ENCODE measurements at regions not wholly inside any gene's neighbourhood (a gene's known extent, or its start where the extent isn't known, plus 50 kb on each side); places are given as distances from the start of the nearest gene placed in this dataset.

DNA sequence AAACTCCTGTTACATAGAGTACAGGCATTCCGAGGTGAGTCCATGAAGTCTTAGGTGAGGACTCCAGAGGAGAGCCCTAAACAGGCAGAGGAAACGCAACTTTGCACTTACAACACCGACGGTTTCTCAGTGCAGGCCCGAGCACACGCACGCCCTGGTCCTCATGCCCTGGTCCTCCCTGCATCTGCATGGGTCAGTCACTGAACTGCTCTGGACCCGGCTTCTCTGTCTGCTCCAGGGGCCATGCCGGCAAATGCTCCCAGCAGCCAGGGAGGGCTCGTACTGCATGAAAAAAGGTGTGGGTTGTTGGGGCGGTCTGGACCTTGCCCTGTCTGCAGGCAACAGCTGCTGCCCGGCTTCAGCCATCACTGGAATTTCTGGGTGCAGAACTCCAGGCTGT lies 317.3 kb upstream of the SHH start:
- no peak for DNase-seq (ENCODE audit: low spot score)
- in situ Hi-C loops (cut with HindIII; ENCODE audit: low sequenced_read_pairs) = no loop called here

DNA sequence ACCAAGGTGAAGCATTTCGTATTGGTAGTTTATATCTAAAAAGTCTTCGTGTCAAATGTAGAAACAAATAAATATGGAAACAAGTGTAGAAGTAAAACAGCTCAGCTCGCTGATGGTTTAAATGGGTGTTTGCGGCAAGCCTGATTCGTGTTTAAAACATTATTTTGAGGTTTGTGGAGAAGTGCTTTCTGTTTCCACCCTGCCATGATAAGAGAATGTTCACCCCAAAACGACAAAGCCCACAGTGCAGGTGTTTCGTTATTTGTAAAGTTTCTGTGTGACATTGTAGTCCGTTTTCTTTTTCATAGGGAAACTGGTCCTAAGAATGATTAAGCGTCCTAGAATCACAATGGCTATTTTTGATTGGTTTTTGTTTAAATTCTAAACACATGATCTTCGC lies 316.2 kb upstream of the SHH start:
- in situ Hi-C loops (cut with HindIII; ENCODE audit: low sequenced_read_pairs) = no loop called here

DNA sequence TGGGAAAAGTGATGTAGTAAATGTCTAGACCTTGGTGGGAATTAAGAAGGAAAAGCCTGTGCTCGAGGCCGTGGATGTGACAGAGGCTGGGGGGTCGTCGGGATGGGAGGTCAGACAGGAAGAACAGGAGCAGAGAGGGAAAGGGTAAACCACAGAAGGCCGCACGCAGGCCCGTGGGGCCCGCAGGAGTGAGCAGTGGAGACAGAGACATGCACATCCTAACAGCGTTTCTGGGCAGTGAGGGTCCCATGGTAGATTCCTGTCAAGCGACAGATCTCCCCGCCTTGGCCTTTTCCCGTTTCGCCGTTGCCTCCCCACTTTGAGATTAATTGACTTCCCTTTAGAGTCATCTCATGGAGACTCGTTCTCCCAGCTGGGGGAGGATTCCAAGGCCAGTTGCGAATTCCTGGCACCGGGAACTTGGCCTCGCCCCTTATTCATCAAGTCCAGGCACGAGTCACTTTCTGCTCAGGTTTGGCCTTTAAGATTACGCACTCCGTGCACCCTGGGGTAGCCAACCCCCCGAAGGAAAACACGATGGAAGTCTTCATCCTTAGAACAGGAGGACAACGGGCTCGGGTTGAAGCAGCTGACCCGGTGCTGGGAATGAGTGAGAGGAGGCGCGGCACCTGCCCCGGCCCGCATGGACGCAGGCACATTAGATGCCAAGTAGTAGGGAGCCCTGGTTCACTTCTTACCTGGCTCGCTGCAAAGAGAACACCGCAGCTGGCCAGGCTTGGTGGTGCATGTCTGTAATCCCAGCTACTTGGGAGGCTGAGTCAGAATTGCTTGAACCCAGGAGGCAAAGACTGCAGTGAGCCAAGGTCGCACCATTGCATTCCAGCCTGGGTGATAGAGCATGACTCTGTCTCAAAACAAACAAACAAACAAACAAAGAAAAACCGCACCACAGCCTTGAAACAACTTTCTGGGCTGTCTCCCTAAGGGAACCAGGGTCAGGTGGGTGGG lies 315.2 kb upstream of the SHH start:
- DNase-seq (ENCODE audit: low spot score) = no peak
- in situ Hi-C loops (cut with HindIII; ENCODE audit: low sequenced_read_pairs) = no loop called here

More for the DNA sequence above, 316.2 kb upstream of the SHH start:
- no peak for DNase-seq (ENCODE audit: low spot score)

DNA sequence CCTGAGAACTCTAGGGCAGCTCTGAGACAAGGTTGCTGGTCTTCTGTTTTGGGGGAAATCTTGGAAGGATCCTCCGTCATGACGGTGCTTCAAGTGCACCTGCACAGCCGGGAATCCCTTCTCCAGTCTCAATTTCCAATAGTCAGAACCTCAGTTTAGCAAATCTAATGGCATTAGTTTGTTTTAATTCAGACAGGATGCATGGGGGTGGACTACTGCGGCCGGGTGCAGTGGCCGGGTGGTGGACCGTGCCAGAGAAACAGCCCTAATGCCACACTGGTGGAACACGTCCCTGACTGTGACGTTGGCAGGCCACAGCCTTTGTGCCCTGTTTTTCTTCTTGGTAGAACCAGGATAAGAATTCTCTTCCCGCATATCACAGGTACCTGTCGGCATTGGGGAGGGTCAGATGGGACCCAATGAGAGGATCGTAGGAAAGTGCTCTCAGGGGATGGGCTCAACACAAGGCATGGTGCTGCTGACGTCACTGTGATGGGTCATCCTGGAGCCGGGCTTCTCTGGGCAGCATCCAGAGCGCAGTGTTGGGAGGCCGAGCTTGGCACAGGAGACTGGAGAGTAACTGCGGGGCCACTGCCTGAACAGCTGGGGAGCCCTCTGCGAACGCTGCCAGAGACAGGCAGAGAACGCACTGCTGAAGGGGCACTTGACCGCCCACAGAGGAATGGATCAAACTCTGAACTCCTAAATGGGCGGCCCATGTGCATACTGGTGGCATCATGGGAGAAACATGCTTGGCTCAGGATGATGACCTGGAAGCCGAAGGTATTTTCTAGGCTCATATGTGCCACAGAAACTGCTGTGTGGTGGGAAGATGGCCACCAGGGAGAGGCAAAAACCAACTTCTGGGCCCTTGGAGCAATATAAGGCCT lies 313.8 kb upstream of the SHH start:
- in situ Hi-C loops (cut with HindIII; ENCODE audit: low sequenced_read_pairs) = no loop called here
- no peak for DNase-seq (ENCODE audit: low spot score)

DNA sequence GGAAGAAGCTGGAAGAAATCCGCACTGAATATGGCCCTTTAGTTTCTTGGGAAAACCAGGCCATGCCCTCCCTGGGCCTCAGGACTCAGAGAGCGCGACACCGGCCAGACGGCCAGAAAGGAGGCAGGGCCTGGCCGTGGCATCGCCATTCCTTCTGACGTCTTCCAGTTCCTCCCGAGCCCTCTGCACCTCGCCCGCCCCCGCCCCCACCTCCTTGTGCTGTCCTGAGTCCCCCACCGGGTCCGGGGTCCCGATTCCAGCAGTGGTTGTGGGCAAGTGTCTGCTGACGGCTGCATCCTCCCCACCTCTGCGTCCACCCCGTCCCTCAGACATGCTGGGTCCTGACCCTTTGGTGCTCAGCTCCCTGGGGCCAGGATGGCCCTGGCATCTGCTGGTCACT lies 312.1 kb upstream of the SHH start:
- in situ Hi-C loops (cut with HindIII; ENCODE audit: low sequenced_read_pairs) = no loop called here
- no peak for DNase-seq (ENCODE audit: low spot score)

DNA sequence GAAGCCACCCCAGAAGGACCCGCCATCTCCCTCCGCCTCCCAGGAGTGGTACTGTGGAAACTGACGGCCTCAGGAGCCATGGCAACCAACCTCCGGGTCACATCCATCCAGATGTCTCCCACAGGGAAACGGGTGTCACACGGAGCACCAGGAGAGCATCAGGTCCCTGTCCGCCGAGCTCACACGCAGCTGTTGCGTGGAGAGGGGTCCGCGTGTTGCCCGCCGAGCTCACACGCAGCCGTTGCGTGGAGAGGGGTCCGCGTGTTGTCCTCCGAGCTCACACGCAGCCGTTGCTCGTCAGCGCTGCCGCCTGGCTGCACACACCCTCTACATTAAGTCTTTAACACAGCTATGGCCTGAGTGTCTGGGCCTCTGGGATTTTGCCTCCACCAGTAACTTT lies 311.1 kb upstream of the SHH start:
- no peak for DNase-seq (ENCODE audit: low spot score)
- in situ Hi-C loops (cut with HindIII; ENCODE audit: low sequenced_read_pairs) = no loop called here

DNA sequence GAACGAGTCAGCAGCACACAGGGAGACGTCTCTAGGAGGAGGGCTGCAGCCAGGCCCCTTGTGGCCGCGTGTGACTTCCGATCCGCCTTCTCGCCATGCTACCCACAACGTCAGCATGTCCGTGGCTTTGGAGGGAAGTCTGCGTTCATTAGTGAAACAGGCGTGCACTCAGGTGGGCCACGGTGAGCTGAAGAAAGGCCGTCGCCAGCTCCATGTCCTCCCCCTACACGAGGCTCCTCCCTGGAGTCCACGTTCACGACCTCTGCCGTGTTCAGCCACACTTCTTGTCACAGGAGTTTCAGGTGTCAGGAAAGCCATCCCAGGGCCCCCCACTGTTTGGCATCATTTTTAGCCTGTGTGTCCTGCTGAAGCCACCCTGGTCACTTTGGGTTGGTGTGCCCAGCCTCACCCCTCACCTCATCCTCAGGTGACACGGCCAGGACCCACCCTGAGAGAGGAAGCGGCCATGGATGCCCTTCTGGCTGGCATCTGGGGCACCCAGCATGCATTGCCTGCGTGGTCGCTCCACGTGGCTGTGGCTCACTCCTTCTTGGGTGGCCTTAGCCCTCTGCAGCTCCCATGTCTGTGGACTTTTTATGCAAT lies 310.6 kb upstream of the SHH start:
- in situ Hi-C loops (cut with HindIII; ENCODE audit: low sequenced_read_pairs) = no loop called here
- no peak for DNase-seq (ENCODE audit: low spot score)

DNA sequence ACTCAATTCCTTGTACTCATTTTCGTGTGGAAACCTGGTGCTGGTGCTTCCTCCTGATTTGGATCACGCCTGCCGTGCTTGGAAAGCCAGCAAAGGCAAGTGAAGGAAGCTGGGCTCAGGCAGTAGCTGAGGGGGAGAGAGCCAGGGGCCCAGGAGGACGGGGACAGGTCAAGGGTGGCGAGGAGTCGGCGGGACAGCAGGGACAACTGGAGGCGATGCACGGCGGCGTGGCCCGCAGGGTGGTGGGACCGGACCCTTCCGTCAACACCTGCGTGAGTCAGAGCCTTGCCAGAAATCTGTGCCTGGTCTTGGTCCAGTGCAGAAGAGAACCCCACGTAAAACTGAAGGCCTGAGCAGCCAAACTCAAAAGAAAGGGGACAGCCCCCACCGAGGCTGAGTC lies 309.7 kb upstream of the SHH start:
- DNase-seq (ENCODE audit: low spot score) = no peak
- in situ Hi-C loops (cut with HindIII; ENCODE audit: low sequenced_read_pairs) = no loop called here

DNA sequence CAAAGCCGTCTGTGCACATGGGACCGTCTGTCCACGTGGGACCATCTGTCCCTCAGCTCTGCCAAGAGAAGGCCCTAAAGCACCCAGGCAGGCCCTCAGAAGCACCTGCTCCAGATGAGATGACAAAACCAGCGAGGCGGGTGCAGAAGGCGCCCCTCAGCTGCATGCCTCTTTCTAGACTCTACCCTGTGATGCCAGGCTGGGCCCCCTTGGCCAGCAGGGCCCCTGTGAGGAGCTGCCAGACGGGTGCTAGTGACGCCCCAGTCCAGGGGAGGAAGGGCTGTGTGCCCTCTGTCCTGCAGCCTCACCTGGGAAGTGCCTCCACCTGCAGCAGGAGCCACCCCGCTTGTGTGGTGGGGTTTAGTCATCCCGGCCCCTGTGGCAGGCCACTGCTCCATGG lies 309.2 kb upstream of the SHH start:
- in situ Hi-C loops (cut with HindIII; ENCODE audit: low sequenced_read_pairs) = no loop called here
- DNase-seq (ENCODE audit: low spot score) = no peak

DNA sequence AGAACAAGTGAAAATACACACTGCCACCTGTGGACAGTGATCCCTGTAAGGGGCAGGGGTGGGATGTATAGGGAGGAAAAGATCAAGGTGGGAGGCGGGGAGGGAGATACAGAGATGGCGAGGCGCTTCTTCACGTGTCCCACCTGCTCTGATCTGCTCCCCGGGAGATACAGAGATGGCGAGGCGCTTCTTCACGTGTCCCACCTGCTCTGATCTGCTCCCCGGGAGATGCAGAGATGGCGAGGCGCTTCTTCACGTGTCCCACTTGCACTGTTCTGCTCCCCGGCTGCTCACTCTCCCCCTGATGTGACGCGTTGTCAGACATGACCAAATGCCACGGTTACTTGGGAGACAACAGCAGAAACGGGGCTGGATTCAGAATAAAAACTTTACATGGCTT lies 308.3 kb upstream of the SHH start:
- no peak for DNase-seq (ENCODE audit: low spot score)
- in situ Hi-C loops (cut with HindIII; ENCODE audit: low sequenced_read_pairs) = no loop called here

DNA sequence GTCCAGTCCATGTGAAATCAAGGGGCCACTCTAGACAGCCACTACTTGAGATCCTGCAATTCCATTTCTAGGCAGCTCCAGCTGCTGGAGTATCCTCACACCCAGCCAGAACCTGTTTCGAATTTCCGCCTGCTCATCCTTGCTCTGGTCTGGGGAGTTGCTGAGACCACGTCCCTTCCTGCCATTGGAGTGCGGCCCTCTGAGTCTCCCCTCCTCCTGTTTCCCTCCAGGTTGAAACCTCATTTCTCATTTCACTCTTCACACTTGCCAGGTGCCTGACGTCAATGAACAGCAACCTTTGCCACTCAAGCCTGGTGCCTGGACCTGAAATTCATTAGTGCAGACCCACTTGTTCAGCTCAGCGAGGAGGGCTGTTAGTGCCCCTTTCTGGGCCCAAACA lies 307.5 kb upstream of the SHH start:
- DNase-seq (ENCODE audit: low spot score) = no peak
- in situ Hi-C loops (cut with HindIII; ENCODE audit: low sequenced_read_pairs) = no loop called here

DNA sequence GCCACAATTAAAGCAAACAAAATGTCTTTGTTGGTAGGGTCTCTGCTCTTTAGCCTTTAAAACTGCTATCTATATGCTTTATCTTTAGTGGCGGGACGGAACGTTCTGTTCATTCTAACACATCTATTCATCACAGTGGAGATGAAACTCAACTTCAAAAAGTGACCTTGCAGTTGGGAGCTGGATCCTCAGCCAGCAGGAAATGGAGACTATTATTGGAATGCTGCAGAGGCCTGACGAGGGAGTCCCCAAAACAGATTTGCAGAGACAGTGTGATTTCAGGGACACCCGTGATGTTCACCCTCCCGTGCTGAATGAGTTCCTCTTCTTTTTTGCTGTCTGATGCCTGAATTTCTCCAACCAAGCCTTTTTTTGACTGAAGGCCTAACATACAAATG lies 306.0 kb upstream of the SHH start:
- DNase-seq (ENCODE audit: low spot score) = no peak
- in situ Hi-C loops (cut with HindIII; ENCODE audit: low sequenced_read_pairs) = no loop called here

DNA sequence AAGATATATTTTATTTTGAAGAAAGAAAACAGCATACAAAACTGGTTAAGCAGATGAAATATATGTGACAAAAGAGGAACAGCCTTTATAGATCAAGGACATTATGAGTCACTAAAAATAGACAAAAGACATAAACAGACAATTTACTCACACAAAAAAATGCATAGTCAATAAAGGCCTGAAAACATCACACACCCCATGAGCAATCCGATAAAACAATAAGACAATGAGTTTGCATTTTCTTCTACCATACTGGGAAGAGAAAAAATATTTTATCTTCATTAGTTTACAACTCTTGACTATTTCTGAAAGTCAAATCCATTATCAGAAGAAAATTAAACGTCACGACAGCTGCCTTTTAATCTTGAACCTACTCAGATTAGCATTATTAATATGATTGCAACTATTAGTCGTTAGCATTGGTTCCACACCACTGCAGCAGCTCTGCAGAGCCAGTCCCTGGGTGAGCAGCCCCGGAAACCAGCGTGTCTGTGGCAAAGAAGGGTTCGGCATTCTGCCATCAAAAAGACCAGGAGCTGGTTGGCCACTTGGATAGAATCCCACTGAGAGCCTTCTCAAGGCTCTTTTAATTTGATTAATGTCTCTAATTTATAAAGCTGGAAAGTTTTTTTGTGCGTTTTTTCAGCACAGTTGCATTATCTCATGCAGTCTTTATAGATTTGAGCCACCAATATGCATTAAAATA lies 305.4 kb upstream of the SHH start:
- no peak for DNase-seq (ENCODE audit: low spot score)
- in situ Hi-C loops (cut with HindIII; ENCODE audit: low sequenced_read_pairs) = no loop called here

DNA sequence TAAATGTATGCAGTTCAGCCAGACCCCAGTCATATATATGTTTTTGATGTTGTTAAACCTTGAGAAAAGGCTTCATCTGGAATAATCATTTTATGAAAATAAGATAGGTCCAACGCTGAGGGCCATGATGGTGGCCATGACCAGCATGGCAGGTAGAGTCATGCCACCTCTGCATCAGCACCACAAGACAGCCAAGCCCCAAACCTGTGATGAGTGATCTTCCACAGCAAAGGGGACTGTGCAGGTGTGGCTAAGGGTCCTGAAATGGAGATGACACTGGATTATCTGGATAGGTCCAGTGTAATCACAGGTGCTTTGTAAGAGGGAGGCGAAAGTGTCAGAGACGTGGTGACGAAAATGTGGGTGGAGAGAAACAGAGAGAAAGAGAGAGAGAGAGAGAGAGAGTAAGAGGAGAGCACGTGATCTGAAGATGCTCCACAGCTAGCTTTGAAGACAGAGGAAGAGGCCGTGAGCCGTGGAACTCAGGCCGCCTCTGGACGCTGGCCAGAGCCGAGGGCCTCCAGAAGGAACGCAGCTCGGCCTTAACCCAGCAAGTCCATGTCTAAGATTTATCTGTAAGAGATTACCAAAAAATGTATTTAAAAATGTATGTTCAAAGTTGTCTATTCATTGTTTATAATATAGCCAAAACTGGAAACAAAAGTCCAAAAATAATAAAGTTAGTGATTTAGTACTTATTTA lies 304.4 kb upstream of the SHH start:
- in situ Hi-C loops (cut with HindIII; ENCODE audit: low sequenced_read_pairs) = no loop called here
- DNase-seq (ENCODE audit: low spot score) = no peak

DNA sequence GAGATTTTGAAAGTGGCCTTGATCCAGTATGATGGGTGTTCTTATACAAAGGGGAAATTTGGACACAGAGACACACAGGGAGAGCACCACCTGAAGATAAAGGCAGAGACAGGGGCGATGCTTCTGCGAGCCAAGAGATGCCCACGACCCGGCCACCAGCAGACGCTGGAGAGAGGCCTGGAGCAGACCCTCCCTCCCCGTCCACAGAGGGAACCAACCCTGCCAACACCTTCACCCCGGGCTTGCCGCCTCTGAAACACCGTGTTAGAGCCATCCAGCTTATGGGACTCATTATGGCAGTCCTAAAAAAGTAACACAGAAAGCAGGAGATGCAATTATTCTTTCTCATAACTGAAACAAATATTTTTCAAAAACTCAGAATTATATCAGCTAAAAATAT lies 303.3 kb upstream of the SHH start:
- in situ Hi-C loops (cut with HindIII; ENCODE audit: low sequenced_read_pairs) = no loop called here
- DNase-seq (ENCODE audit: low spot score) = no peak

DNA sequence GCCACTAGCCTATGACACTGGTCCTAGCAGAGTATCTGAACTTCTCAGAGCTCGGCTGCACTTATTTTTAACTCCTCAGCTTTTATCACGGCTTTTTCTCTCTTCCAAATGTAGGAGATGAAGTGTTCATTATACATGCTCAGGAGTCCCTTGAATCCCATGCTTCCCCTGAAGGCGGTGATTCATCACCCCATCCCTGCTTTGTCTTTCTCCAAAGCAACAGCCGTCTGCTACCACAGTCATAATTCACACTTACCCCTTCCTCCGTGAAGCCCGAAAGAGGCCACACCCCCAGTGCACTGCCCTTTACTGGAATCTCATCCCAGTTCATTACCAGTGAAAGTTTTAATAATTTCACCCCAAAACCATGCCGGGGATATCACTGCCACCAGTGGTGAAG lies 301.5 kb upstream of the SHH start:
- DNase-seq (ENCODE audit: low spot score) = no peak
- in situ Hi-C loops (cut with HindIII; ENCODE audit: low sequenced_read_pairs) = no loop called here

DNA sequence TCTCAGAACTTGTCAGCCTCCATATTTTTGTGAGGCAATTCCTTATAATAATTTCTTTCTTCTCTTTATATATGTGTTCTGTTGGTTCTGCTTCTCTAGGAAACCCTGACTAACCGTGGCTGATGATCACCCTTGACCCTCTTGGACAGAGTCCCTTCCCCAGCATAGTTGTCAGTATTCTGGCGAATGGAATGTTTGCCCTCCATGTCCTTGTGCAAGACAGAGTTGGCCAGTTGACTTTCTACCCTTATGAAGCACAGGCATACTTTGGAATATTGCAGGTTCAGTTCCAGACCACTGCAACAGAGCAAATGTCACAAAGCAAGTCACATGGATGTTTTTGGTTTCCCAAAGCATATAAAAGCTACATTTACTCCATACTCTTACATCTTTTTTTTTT lies 297.7 kb upstream of the SHH start:
- no peak for DNase-seq (ENCODE audit: low spot score)
- in situ Hi-C loops (cut with HindIII; ENCODE audit: low sequenced_read_pairs) = no loop called here

DNA sequence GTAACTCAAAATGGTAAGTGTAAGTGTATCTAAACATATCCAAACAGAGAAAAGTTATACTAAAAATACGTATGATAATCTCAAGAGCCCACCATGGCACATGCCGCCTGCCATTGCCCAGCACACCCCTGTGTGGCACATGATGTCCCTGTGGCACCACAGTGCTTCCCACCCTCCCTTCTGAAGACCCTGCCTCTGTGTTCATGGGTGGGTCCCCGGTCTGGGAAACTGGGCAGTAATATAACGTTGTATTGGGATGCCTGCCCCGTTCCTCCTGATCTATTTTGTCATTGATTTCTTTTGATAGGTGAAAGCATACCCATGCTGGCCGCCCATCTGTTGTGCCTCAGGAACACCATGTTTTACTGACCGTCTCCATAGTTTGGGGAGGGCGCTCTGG lies 296.8 kb upstream of the SHH start:
- DNase-seq (ENCODE audit: low spot score) = no peak
- in situ Hi-C loops (cut with HindIII; ENCODE audit: low sequenced_read_pairs) = no loop called here

DNA sequence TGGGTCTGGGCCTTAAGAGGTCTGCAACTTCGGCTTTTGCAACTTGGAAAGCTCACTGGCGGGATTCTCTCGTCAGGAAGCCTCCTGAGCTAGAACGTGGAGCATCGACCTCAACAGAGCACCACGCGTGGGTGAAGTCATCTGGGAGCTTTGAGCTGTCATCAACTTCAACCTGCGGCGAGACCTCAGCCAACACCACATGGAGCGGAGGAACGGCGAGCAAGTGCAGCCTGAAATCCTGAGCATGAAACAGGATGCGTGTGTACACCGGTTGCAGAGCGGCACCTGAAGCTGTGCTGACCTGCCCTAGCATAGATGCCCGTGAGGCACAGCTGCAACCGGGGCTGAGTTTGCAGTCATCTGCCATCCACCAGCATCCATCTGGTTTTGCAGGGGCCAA lies 295.7 kb upstream of the SHH start:
- in situ Hi-C loops (cut with HindIII; ENCODE audit: low sequenced_read_pairs) = no loop called here
- no peak for DNase-seq (ENCODE audit: low spot score)
